Nucleus accumbens (tissue), 56 donors: ENCODE measurements at regions not wholly inside any gene's neighbourhood (a gene's known extent, or its start where the extent isn't known, plus 50 kb on each side); places are given as distances from the start of the nearest gene placed in this dataset.
"Not testable (repeated sequence)": the region's sequence is repeated elsewhere in the genome, so short reads cannot be mapped to it uniquely, and the experiment has no call there.

ENCODE experiments used
- DNase-seq, 56 donors: peaks; one replicate each; lab custom pipeline; 2025; lab: John Stamatoyannopoulos, UW

GRCh38 chr21:17139159-17139558 lies 373.7 kb upstream of the CXADR start:
- DNase-seq: not testable (repeated sequence)

- DNase-seq: no peak
Measured at GRCh38 chr21:17139696-17140095, 373.1 kb upstream of the CXADR start.

GRCh38 chr21:17146426-17146825 lies 366.4 kb upstream of the CXADR start:
- DNase-seq: no peak

- DNase-seq: no peak
Measured at GRCh38 chr21:17159697-17160096, 353.1 kb upstream of the CXADR start.

- no peak for DNase-seq
Measured at GRCh38 chr21:17185674-17186073, 327.2 kb upstream of the CXADR start.

- DNase-seq: no peak
Measured at GRCh38 chr21:17189963-17190362, 322.9 kb upstream of the CXADR start.

GRCh38 chr21:17191346-17191993 lies 321.4 kb upstream of the CXADR start:
- no peak for DNase-seq

- no peak for DNase-seq
Measured at GRCh38 chr21:17195351-17195750, 317.5 kb upstream of the CXADR start.

GRCh38 chr21:17195976-17196375 lies 316.9 kb upstream of the CXADR start:
- no peak for DNase-seq

- no peak for DNase-seq
Measured at GRCh38 chr21:17196623-17197022, 316.2 kb upstream of the CXADR start.

GRCh38 chr21:17197996-17198395 lies 314.8 kb upstream of the CXADR start:
- DNase-seq: no peak

GRCh38 chr21:17200250-17200649 lies 312.6 kb upstream of the CXADR start:
- DNase-seq: no peak

- no peak for DNase-seq
Measured at GRCh38 chr21:17201741-17202260, 311.0 kb upstream of the CXADR start.

- DNase-seq: no peak
Measured at GRCh38 chr21:17214801-17215200, 298.0 kb upstream of the CXADR start.

- DNase-seq: not testable (repeated sequence)
Measured at GRCh38 chr21:17219050-17219449, 293.8 kb upstream of the CXADR start.

GRCh38 chr21:17231124-17231523 lies 281.7 kb upstream of the CXADR start:
- DNase-seq: no peak

GRCh38 chr21:17231771-17232170 lies 281.1 kb upstream of the CXADR start:
- no peak for DNase-seq

- no peak for DNase-seq
Measured at GRCh38 chr21:17238468-17238867, 274.4 kb upstream of the CXADR start.

- DNase-seq: no peak
Measured at GRCh38 chr21:17250778-17251241, 262.0 kb upstream of the CXADR start.

GRCh38 chr21:17257784-17258183 lies 255.1 kb upstream of the CXADR start:
- DNase-seq: peak in 3 of 56 donors; percentile 7 to 27 (median 21)

- DNase-seq: no peak
Measured at GRCh38 chr21:17264182-17264581, 248.7 kb upstream of the CXADR start.

- no peak for DNase-seq
Measured at GRCh38 chr21:17269760-17270159, 243.1 kb upstream of the CXADR start.

GRCh38 chr21:17270229-17270628 lies 242.6 kb upstream of the CXADR start:
- peak in 22 of 56 donors; percentile 0 to 57 (median 7) for DNase-seq
